GM19351 (cell line): ENCODE measurements at regions not wholly inside any gene's neighbourhood (a gene's known extent, or its start where the extent isn't known, plus 50 kb on each side); places are given as distances from the start of the nearest gene placed in this dataset.

Experiments
- ATAC-seq: cut with Tn5 transposase; IDR thresholded peaks from one replicate; pipeline ENCODE4 v1.9.1; 2021; ENCODE audit warnings: mild to moderate bottlenecking, moderate library complexity; ENCODE audit not compliant: unreplicated experiment

GRCh38 chr17:79478841-79479240 is 132.0 kb downstream of the RBFOX3 start:
- ATAC-seq: no peak

GRCh38 chr17:79478051-79478461 is 132.8 kb downstream of the RBFOX3 start:
- ATAC-seq: no peak

GRCh38 chr17:79476074-79476652 is 134.7 kb downstream of the RBFOX3 start:
- ATAC-seq: no peak

GRCh38 chr17:79473876-79474440 is 136.9 kb downstream of the RBFOX3 start:
- ATAC-seq: no peak

- no peak for ATAC-seq
Observed at GRCh38 chr17:79473111-79473875, 137.6 kb downstream of the RBFOX3 start.

- ATAC-seq: no peak
Observed at GRCh38 chr17:79470754-79471153, 140.1 kb downstream of the RBFOX3 start.

- ATAC-seq: no peak
Observed at GRCh38 chr17:79469646-79470045, 141.2 kb downstream of the RBFOX3 start.

- ATAC-seq: no peak
Observed at GRCh38 chr17:79468183-79468944, 142.5 kb downstream of the RBFOX3 start.

- ATAC-seq: no peak
Observed at GRCh38 chr17:79466562-79467350, 144.1 kb downstream of the RBFOX3 start.

- no peak for ATAC-seq
Observed at GRCh38 chr17:79465681-79466025, 145.2 kb downstream of the RBFOX3 start.

GRCh38 chr17:79465011-79465680 is 145.7 kb downstream of the RBFOX3 start:
- no peak for ATAC-seq

- no peak for ATAC-seq
Observed at GRCh38 chr17:79464318-79465010, 146.4 kb downstream of the RBFOX3 start.

- ATAC-seq: no peak
Observed at GRCh38 chr17:79463421-79464317, 147.2 kb downstream of the RBFOX3 start.

GRCh38 chr17:79461041-79461440 is 149.8 kb downstream of the RBFOX3 start:
- no peak for ATAC-seq

- ATAC-seq: no peak
Observed at GRCh38 chr17:79459846-79460245, 151.0 kb downstream of the RBFOX3 start.

GRCh38 chr17:79459003-79459655 is 151.7 kb downstream of the RBFOX3 start:
- no peak for ATAC-seq

- no peak for ATAC-seq
Observed at GRCh38 chr17:79458356-79458755, 152.5 kb downstream of the RBFOX3 start.

GRCh38 chr17:79457889-79458288 is 153.0 kb downstream of the RBFOX3 start:
- no peak for ATAC-seq
